ENCODE measurements at regions not wholly inside any gene's neighbourhood (a gene's known extent, or its start where the extent isn't known, plus 50 kb on each side); places are given as distances from the start of the nearest gene placed in this dataset.
"Not testable (repeated sequence)": the region's sequence is repeated elsewhere in the genome, so short reads cannot be mapped to it uniquely, and the experiment has no call there.

- no peaks in the 10 kb centered on the region for H3K9me3 ChIP-seq (ENCODE audit: low read length)
- H3K27me3 ChIP-seq (ENCODE audit: control insufficient read depth in 1 of 2, insufficient read depth in 2 of 2, low read length in 2 of 2): no peaks in the 10 kb centered on the region
- H3K4me1 ChIP-seq (ENCODE audit: insufficient read depth, low read length): no peaks in the 10 kb centered on the region
- H3K36me3 ChIP-seq (ENCODE audit: insufficient read depth, low read length): no peaks in the 10 kb centered on the region
- H3K4me3 ChIP-seq (ENCODE audit: low read depth in 1 of 2, low read length in 2 of 2): no peak overlapping the region
- H3K27ac ChIP-seq (ENCODE audit: low read depth, low read length): no peak overlapping the region
- no peak overlapping the region for H3K9ac ChIP-seq (ENCODE audit: low read length)
Observed at GRCh38 chr17:20779521-20779920, 200.0 kb downstream of the CDRT15L2 start.

DNA sequence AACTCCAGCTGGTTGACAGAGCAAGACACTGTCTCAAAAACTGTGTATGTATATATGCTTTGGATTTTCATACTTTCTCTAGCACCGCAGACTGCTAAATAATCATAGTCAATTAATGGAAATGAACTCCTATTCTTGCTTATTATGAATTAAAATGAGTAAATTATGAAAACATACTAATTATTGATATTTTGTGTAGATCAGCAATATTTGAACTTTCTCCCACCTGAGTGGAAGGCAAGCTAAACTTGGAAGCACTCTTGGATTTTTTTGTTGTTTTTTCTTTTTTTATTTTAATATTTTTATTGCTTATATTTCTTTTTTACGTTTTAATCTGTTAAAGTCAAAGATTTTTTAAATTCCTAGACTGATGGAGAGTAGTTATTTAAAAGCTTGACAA lies 201.7 kb downstream of the CDRT15L2 start:
- Histone ChIP-seq H3K9ac (ENCODE audit: low read length) (no peak overlapping the region), H3K4me1 (ENCODE audit: insufficient read depth, low read length) (no peaks in the 10 kb centered on the region), H3K4me3 (ENCODE audit: low read depth in 1 of 2, low read length in 2 of 2) (no peak overlapping the region)

GRCh38 chr17:20781869-20782268 lies 202.3 kb downstream of the CDRT15L2 start:
- not testable (repeated sequence) for H3K27me3 ChIP-seq (ENCODE audit: control insufficient read depth in 1 of 2, insufficient read depth in 2 of 2, low read length in 2 of 2); H3K9me3 ChIP-seq (ENCODE audit: low read length); H3K27ac ChIP-seq (ENCODE audit: low read depth, low read length); H3K4me1 ChIP-seq (ENCODE audit: insufficient read depth, low read length); H3K4me3 ChIP-seq (ENCODE audit: low read depth in 1 of 2, low read length in 2 of 2); H3K36me3 ChIP-seq (ENCODE audit: insufficient read depth, low read length); H3K9ac ChIP-seq (ENCODE audit: low read length)

More for the DNA sequence above, 201.7 kb downstream of the CDRT15L2 start:
- Histone ChIP-seq H3K27me3 (ENCODE audit: control insufficient read depth in 1 of 2, insufficient read depth in 2 of 2, low read length in 2 of 2) (no peaks in the 10 kb centered on the region), H3K36me3 (ENCODE audit: insufficient read depth, low read length) (no peaks in the 10 kb centered on the region), H3K27ac (ENCODE audit: low read depth, low read length) (no peak overlapping the region), H3K9me3 (ENCODE audit: low read length) (no peaks in the 10 kb centered on the region)

GRCh38 chr17:20783091-20783490 lies 203.6 kb downstream of the CDRT15L2 start:
- Histone ChIP-seq H3K4me3 (ENCODE audit: low read depth in 1 of 2, low read length in 2 of 2) (no peak overlapping the region), H3K36me3 (ENCODE audit: insufficient read depth, low read length) (no peaks in the 10 kb centered on the region), H3K27ac (ENCODE audit: low read depth, low read length) (no peak overlapping the region), H3K9me3 (ENCODE audit: low read length) (no peaks in the 10 kb centered on the region), H3K27me3 (ENCODE audit: control insufficient read depth in 1 of 2, insufficient read depth in 2 of 2, low read length in 2 of 2) (no peaks in the 10 kb centered on the region), H3K9ac (ENCODE audit: low read length) (no peak overlapping the region), H3K4me1 (ENCODE audit: insufficient read depth, low read length) (no peaks in the 10 kb centered on the region)

- no peaks in the 10 kb centered on the region for H3K36me3 ChIP-seq (ENCODE audit: insufficient read depth, low read length)
- no peak overlapping the region for H3K4me3 ChIP-seq (ENCODE audit: low read depth in 1 of 2, low read length in 2 of 2)
- H3K9me3 ChIP-seq (ENCODE audit: low read length): no peaks in the 10 kb centered on the region
- H3K27ac ChIP-seq (ENCODE audit: low read depth, low read length): no peak overlapping the region
- H3K27me3 ChIP-seq (ENCODE audit: control insufficient read depth in 1 of 2, insufficient read depth in 2 of 2, low read length in 2 of 2): no peaks in the 10 kb centered on the region
- H3K4me1 ChIP-seq (ENCODE audit: insufficient read depth, low read length): no peaks in the 10 kb centered on the region
- no peak overlapping the region for H3K9ac ChIP-seq (ENCODE audit: low read length)
Observed at GRCh38 chr17:20784100-20784665, 204.7 kb downstream of the CDRT15L2 start.

GRCh38 chr17:20787281-20787680 lies 207.8 kb downstream of the CDRT15L2 start:
- Histone ChIP-seq H3K9me3 (ENCODE audit: low read length) (no peaks in the 10 kb centered on the region), H3K9ac (ENCODE audit: low read length) (no peak overlapping the region), H3K36me3 (ENCODE audit: insufficient read depth, low read length) (no peaks in the 10 kb centered on the region), H3K4me3 (ENCODE audit: low read depth in 1 of 2, low read length in 2 of 2) (no peak overlapping the region), H3K27me3 (ENCODE audit: control insufficient read depth in 1 of 2, insufficient read depth in 2 of 2, low read length in 2 of 2) (no peaks in the 10 kb centered on the region), H3K27ac (ENCODE audit: low read depth, low read length) (no peak overlapping the region), H3K4me1 (ENCODE audit: insufficient read depth, low read length) (no peaks in the 10 kb centered on the region)

DNA sequence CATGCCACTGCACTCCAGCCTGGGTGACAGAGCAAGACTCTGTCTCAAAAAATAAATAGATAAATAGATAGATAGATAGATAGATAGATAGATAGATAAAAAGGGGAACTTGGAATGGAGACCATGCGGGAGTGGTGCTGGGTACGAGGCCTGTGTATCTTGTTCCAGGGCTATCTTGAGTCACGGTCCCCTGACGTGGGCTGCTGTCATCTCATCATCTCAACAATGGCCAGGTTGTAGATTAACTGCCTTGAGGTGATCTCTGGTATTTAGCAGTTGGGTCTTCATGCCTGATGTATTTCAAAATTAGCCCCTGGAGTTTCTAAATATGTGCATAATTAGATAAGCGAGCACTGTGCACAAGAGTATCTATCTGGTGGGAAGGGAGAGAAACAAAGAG lies 212.1 kb downstream of the CDRT15L2 start:
- Histone ChIP-seq H3K4me1 (ENCODE audit: insufficient read depth, low read length) (no peaks in the 10 kb centered on the region), H3K9me3 (ENCODE audit: low read length) (no peaks in the 10 kb centered on the region), H3K36me3 (ENCODE audit: insufficient read depth, low read length) (no peaks in the 10 kb centered on the region), H3K27me3 (ENCODE audit: control insufficient read depth in 1 of 2, insufficient read depth in 2 of 2, low read length in 2 of 2) (no peaks in the 10 kb centered on the region), H3K27ac (ENCODE audit: low read depth, low read length) (no peak overlapping the region), H3K4me3 (ENCODE audit: low read depth in 1 of 2, low read length in 2 of 2) (no peak overlapping the region), H3K9ac (ENCODE audit: low read length) (no peak overlapping the region)

DNA sequence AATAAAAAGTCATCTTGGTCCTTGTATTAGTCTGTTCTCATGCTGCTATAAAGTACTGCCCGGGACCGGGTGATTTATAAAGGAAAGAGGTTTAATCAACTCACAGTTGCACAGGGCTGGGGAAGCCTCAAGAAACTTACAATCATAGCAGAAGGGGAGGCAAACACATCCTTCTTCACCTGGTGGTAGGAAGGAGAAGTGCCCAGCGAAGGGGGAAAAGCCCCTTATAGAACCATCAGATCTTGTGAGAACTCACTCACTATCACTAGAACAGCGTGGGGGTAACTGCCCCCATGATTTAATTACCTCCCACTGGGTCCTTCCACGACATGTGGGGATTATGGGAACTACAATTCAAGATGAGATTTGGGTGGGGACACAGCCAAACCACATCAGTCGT lies 215.0 kb downstream of the CDRT15L2 start:
- H3K4me1 ChIP-seq (ENCODE audit: insufficient read depth, low read length); H3K4me3 ChIP-seq (ENCODE audit: low read depth in 1 of 2, low read length in 2 of 2); H3K27me3 ChIP-seq (ENCODE audit: control insufficient read depth in 1 of 2, insufficient read depth in 2 of 2, low read length in 2 of 2); H3K36me3 ChIP-seq (ENCODE audit: insufficient read depth, low read length); H3K27ac ChIP-seq (ENCODE audit: low read depth, low read length); H3K9me3 ChIP-seq (ENCODE audit: low read length); H3K9ac ChIP-seq (ENCODE audit: low read length): not testable (repeated sequence)

DNA sequence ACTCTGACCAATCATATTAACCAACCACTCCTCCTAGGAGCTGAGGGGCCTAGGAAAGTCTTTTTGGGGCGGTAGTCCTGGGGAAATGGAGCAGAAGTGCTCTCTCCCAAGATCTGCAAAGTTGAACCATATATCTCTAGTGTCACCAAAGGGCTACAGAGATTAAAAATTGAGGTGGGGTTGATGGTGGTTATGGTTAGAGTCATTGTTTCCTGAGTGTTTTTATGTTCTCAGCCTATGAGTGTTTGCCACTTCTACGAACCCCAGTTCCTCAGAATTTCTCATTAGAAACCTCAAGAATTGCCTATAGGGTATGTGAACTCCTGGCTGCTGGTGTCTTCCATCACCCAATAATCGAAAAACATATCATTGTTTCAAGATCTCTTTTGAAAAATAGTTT lies 217.8 kb downstream of the CDRT15L2 start:
- Histone ChIP-seq H3K27ac (ENCODE audit: low read depth, low read length) (no peak overlapping the region), H3K9me3 (ENCODE audit: low read length) (no peaks in the 10 kb centered on the region), H3K9ac (ENCODE audit: low read length) (no peak overlapping the region), H3K36me3 (ENCODE audit: insufficient read depth, low read length) (no peaks in the 10 kb centered on the region), H3K4me3 (ENCODE audit: low read depth in 1 of 2, low read length in 2 of 2) (no peak overlapping the region), H3K27me3 (ENCODE audit: control insufficient read depth in 1 of 2, insufficient read depth in 2 of 2, low read length in 2 of 2) (no peaks in the 10 kb centered on the region), H3K4me1 (ENCODE audit: insufficient read depth, low read length) (no peaks in the 10 kb centered on the region)

DNA sequence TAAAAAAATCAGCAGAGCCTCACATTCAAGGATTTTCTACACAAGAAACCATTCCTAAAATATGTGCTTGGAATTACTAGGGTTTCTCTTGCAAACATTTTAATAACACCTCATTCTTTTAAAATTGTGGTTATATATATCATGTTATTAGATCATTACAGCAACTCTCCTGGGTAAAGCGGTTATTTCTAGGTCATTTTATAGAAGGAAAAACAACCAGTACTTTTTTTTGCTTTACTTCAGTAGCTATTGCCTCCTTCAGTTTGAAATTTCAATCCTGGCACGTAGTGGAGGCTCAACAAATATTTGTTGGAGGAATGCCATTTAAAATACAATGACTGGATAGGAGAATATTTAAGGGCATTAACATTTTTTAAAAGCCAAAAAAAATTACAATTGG lies 220.6 kb downstream of the CDRT15L2 start:
- Histone ChIP-seq H3K9ac (ENCODE audit: low read length) (no peak overlapping the region), H3K36me3 (ENCODE audit: insufficient read depth, low read length) (no peaks in the 10 kb centered on the region), H3K4me3 (ENCODE audit: low read depth in 1 of 2, low read length in 2 of 2) (no peak overlapping the region), H3K27me3 (ENCODE audit: control insufficient read depth in 1 of 2, insufficient read depth in 2 of 2, low read length in 2 of 2) (no peaks in the 10 kb centered on the region), H3K27ac (ENCODE audit: low read depth, low read length) (no peak overlapping the region), H3K4me1 (ENCODE audit: insufficient read depth, low read length) (no peaks in the 10 kb centered on the region), H3K9me3 (ENCODE audit: low read length) (no peaks in the 10 kb centered on the region)

DNA sequence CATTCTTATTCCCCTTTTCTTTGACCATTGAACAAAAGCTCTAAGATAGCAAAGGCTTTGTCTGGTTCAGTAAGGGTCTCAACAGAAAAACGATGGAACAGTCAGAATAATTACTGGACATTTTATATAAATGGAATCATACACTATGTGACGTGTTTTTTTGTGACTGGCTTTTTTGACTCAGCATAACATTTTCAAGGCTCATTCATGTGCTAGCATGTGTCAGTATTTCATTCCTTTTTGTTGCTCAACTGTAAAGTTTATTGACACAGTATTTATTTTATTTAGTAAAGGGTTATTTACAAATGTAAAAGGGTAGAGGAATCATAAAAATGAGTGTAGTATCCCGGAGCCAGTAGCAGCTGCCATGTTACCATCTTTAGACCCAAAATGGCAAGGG lies 226.2 kb downstream of the CDRT15L2 start:
- H3K27me3 ChIP-seq (ENCODE audit: control insufficient read depth in 1 of 2, insufficient read depth in 2 of 2, low read length in 2 of 2): no peaks in the 10 kb centered on the region
- no peaks in the 10 kb centered on the region for H3K36me3 ChIP-seq (ENCODE audit: insufficient read depth, low read length)
- no peak overlapping the region for H3K4me3 ChIP-seq (ENCODE audit: low read depth in 1 of 2, low read length in 2 of 2)
- no peak overlapping the region for H3K27ac ChIP-seq (ENCODE audit: low read depth, low read length)
- no peak overlapping the region for H3K9ac ChIP-seq (ENCODE audit: low read length)
- no peaks in the 10 kb centered on the region for H3K9me3 ChIP-seq (ENCODE audit: low read length)
- H3K4me1 ChIP-seq (ENCODE audit: insufficient read depth, low read length): no peaks in the 10 kb centered on the region

- not testable (repeated sequence) for H3K9me3 ChIP-seq (ENCODE audit: low read length); H3K36me3 ChIP-seq (ENCODE audit: insufficient read depth, low read length); H3K4me3 ChIP-seq (ENCODE audit: low read depth in 1 of 2, low read length in 2 of 2); H3K4me1 ChIP-seq (ENCODE audit: insufficient read depth, low read length); H3K27me3 ChIP-seq (ENCODE audit: control insufficient read depth in 1 of 2, insufficient read depth in 2 of 2, low read length in 2 of 2); H3K9ac ChIP-seq (ENCODE audit: low read length); H3K27ac ChIP-seq (ENCODE audit: low read depth, low read length)
Observed at GRCh38 chr17:20807566-20807965, 228.0 kb downstream of the CDRT15L2 start.

All from muscle layer of colon (tissue), 2 donors.